C4-2B (cell line): ENCODE measurements at regions not wholly inside any gene's neighbourhood (a gene's known extent, or its start where the extent isn't known, plus 50 kb on each side); places are given as distances from the start of the nearest gene placed in this dataset.

Source experiments
- H3K27ac ChIP-seq: fragments of 450-650 bp; 2 replicates; pipeline ENCODE4 v1.5.1; 2017
- CTCF ChIP-seq: fragments of 450-650 bp; conservative IDR thresholded peaks from 2 replicates; pipeline ENCODE4 v1.5.1; 2017; ENCODE audit warnings: mild to moderate bottlenecking
- ZFX ChIP-seq: fragments of 450-650 bp; IDR thresholded peaks from 2 replicates; pipeline ENCODE4 v1.6.1; 2017

- TF ChIP-seq CTCF (no peak), ZFX (no peak)
- no peak overlapping the region for H3K27ac ChIP-seq
These were observed 275.3 kb downstream of the TEX29 start for GRCh38 chr13:111595791-111596190.

- TF ChIP-seq ZFX (no peak), CTCF (no peak)
These were observed 276.8 kb downstream of the TEX29 start for GRCh38 chr13:111597191-111597611.

GRCh38 chr13:111597618-111598017 lies 277.2 kb downstream of the TEX29 start:
- TF ChIP-seq ZFX (no peak), CTCF (no peak)
- H3K27ac ChIP-seq, result no peak overlapping the region

More at GRCh38 chr13:111597191-111597611, 276.8 kb downstream of the TEX29 start:
- no peak overlapping the region for H3K27ac ChIP-seq

GRCh38 chr13:111598747-111599146 lies 278.3 kb downstream of the TEX29 start:
- H3K27ac ChIP-seq, result no peak overlapping the region
- no peak for TF ChIP-seq ZFX
- TF ChIP-seq CTCF, result no peak

GRCh38 chr13:111599791-111600190 lies 279.3 kb downstream of the TEX29 start:
- TF ChIP-seq CTCF, result no peak
- TF ChIP-seq ZFX, result no peak
- H3K27ac ChIP-seq, result no peak overlapping the region

- no peak overlapping the region for H3K27ac ChIP-seq
- no peak for TF ChIP-seq ZFX
- no peak for TF ChIP-seq CTCF
These were observed 282.4 kb downstream of the TEX29 start for GRCh38 chr13:111602874-111603273.

GRCh38 chr13:111604097-111604496 lies 283.7 kb downstream of the TEX29 start:
- H3K27ac ChIP-seq, result no peak overlapping the region
- no peak for TF ChIP-seq CTCF
- no peak for TF ChIP-seq ZFX
